SH-SY5Y (cell line): ENCODE measurements at regions not wholly inside any gene's neighbourhood (a gene's known extent, or its start where the extent isn't known, plus 50 kb on each side); places are given as distances from the start of the nearest gene placed in this dataset.

ENCODE experiments used
- GATA2 ChIP-seq: IDR thresholded peaks from 2 replicates; pipeline ENCODE4 v1.6.1; 2011; ENCODE audit warnings: mild to moderate bottlenecking, low read depth, low read length
- GATA3 ChIP-seq: IDR thresholded peaks from 2 replicates; pipeline ENCODE4 v1.6.1; 2011; ENCODE audit warnings: low read depth, mild to moderate bottlenecking, low read length, moderate library complexity

DNA sequence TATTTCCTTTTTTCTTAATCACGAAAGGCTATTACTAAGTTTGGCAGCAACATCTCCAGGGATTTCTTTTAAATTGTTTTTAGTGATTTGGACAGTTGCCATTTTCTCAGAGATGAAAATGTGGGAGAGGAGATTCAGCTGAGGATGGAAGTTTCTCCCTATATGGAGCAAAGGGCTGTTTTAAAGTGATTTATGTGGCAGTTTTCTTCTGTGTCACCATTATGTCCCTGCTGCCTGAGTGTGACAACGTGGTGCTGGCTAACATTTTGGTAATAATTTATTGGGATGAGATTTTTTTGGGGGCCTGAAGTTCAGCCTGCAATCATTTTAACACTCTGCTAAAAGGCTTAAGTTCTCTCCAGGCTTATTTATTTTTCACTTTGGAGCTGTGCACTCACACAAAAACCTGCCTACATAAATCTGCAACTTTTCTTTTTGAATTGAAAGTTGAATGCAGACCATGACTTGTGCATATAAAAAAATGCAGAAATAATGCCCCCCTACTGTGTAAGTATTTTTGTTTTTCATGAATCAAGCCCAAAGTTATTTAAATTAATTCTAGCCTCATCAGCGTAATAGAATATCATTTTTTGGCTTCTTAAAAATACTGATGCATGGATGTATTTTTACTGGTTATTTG, 210.9 kb downstream of the ZIC1 start:
- no peak for TF ChIP-seq GATA3
- no peak for TF ChIP-seq GATA2
